Thyroid gland (tissue), 4 donors: ENCODE measurements at regions not wholly inside any gene's neighbourhood (a gene's known extent, or its start where the extent isn't known, plus 50 kb on each side); places are given as distances from the start of the nearest gene placed in this dataset.

ENCODE experiments used
- POLR2A ChIP-seq, 2 donors: fragments of 450-650 bp; IDR thresholded peaks; one replicate each; pipeline ENCODE4 v1.6.1; 2017; ENCODE audit warnings: antibody characterized with exemption in 2 of 2, mild to moderate bottlenecking in 2 of 2, moderate library complexity in 1 of 2
- TF ChIP-seq, protein P1 (sequence below), 6 experiments: fragments of 200-600 bp in 3 of 6; fragments of 450-650 bp in 3 of 6; sonication (generic) in 3 of 6; IDR thresholded peaks; one replicate each; pipeline ENCODE4 v1.5.1; 2016 to 2019; ENCODE audit warnings: antibody characterized with exemption in 6 of 6, mild to moderate bottlenecking in 2 of 6, inconsistent platforms in 1 of 6, moderate library complexity in 1 of 6

- TF ChIP-seq, protein P1, sequence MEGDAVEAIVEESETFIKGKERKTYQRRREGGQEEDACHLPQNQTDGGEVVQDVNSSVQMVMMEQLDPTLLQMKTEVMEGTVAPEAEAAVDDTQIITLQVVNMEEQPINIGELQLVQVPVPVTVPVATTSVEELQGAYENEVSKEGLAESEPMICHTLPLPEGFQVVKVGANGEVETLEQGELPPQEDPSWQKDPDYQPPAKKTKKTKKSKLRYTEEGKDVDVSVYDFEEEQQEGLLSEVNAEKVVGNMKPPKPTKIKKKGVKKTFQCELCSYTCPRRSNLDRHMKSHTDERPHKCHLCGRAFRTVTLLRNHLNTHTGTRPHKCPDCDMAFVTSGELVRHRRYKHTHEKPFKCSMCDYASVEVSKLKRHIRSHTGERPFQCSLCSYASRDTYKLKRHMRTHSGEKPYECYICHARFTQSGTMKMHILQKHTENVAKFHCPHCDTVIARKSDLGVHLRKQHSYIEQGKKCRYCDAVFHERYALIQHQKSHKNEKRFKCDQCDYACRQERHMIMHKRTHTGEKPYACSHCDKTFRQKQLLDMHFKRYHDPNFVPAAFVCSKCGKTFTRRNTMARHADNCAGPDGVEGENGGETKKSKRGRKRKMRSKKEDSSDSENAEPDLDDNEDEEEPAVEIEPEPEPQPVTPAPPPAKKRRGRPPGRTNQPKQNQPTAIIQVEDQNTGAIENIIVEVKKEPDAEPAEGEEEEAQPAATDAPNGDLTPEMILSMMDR (IDR thresholded peaks at IDR 0.05), result no peak
- no peak for TF ChIP-seq POLR2A (IDR thresholded peaks at IDR 0.05)
These were observed 603.5 kb upstream of the ADAMTS5 start for GRCh38 chr21:27570306-27570868.
